GM12878 (cell line): ENCODE measurements at regions not wholly inside any gene's neighbourhood (a gene's known extent, or its start where the extent isn't known, plus 50 kb on each side); places are given as distances from the start of the nearest gene placed in this dataset.

Source experiments
- ATAC-seq: fragments of 200-7000 bp; cut with Tn5 transposase; 3 replicates; pipeline ENCODE4 v1.9.1; 2020; ENCODE audit warnings: mild to moderate bottlenecking, moderate library complexity
- BruUV-seq: library from RNA; stranded (reverse); fragments of 400-500 nt; replicated peaks from 2 replicates; lab custom pipeline; 2021; lab: Mats Ljungman, UMichigan
- CTCF ChIA-PET: fragments of 300-600 bp; sonication (Branson Sonifier 250); formaldehyde crosslinking; extraction: SDS; loops from one replicate; lab custom pipeline; 2021; ENCODE audit warnings: inconsistent platforms; lab: Yijun Ruan, JAX
- POLR2A ChIA-PET: fragments of 350-600 bp; formaldehyde crosslinking; extraction: SDS; loops from one replicate; lab custom pipeline; 2021; ENCODE audit warnings: inconsistent platforms; lab: Charles Lee
- RAD21 ChIA-PET: fragments of 300-600 bp; sonication (Branson Sonifier 250); formaldehyde crosslinking; loops from one replicate; lab custom pipeline; 2023; ENCODE audit warnings: antibody characterized with exemption; ENCODE audit not compliant: unreplicated experiment; lab: Charles Lee
- SMC1A ChIA-PET: fragments of 300-600 bp; sonication (Branson Sonifier 250); formaldehyde crosslinking; loops from one replicate; lab custom pipeline; 2023; ENCODE audit not compliant: unreplicated experiment, uncharacterized antibody; lab: Charles Lee
- DNase-seq: peaks from one replicate; pipeline ENCODE4 v3.0.0-alpha.2; 2011; ENCODE audit warnings: low read depth, low spot score
- FAIRE-seq: peaks from 3 replicates; lab custom pipeline; 2011; peaks lifted over from hg19 to GRCh38; lab: Jason Lieb, UNC
- H2AFZ ChIP-seq: 2 replicates; pipeline ENCODE4 v1.6.0; 2011; ENCODE audit warnings: low read depth, low read length, control low read depth; ENCODE audit not compliant: control insufficient read depth
- H3K27ac ChIP-seq: 2 replicates; pipeline ENCODE4 v1.5.1; 2011; ENCODE audit warnings: control low read depth; ENCODE audit not compliant: control insufficient read depth, insufficient read depth
- H3K27me3 ChIP-seq, 2 experiments: replicated peaks in 1 of 2; 2 replicates each; pipeline versions ENCODE4 v1.6.0 to v1.6.1; 2011; ENCODE audit warnings: low read length in 1 of 2; ENCODE audit not compliant: control insufficient read depth in 2 of 2, insufficient read depth in 2 of 2
- H3K36me3 ChIP-seq, 2 experiments: 2 replicates each; pipeline ENCODE4 v1.5.1; 2011; ENCODE audit warnings: low read length in 1 of 2; ENCODE audit not compliant: control insufficient read depth in 2 of 2, insufficient read depth in 2 of 2
- H3K4me1 ChIP-seq: 2 replicates; pipeline ENCODE4 v1.6.1; 2011; ENCODE audit warnings: mild to moderate bottlenecking, low read length, moderate library complexity, mixed read lengths; ENCODE audit not compliant: control insufficient read depth, insufficient read depth
- H3K4me2 ChIP-seq: 2 replicates; pipeline ENCODE4 v1.6.0; 2011; ENCODE audit warnings: control low read depth; ENCODE audit not compliant: control insufficient read depth, insufficient read depth
- H3K4me3 ChIP-seq: fragments of 200-600 bp; sonication (generic); 2 replicates; pipeline ENCODE4 v1.5.1; 2016
- H3K79me2 ChIP-seq: 2 replicates; pipeline ENCODE4 v1.6.0; 2011; ENCODE audit warnings: low read length; ENCODE audit not compliant: control insufficient read depth, insufficient read depth
- H3K9ac ChIP-seq: 2 replicates; pipeline ENCODE4 v1.8.0; 2011; ENCODE audit warnings: low read length, control low read depth, mixed read lengths; ENCODE audit not compliant: control insufficient read depth, insufficient read depth
- H3K9me3 ChIP-seq: replicated peaks from 3 replicates; pipeline ENCODE4 v1.5.1; 2011; ENCODE audit warnings: mild to moderate bottlenecking, low read length; ENCODE audit not compliant: control insufficient read depth, insufficient read depth
- H4K20me1 ChIP-seq: 2 replicates; pipeline ENCODE4 v1.6.0; 2011; ENCODE audit not compliant: control insufficient read depth, insufficient read depth
- ETV6 ChIP-seq, 2 experiments: fragments of 450-650 bp in 1 of 2; IDR thresholded peaks in 1 of 2; conservative IDR thresholded peaks in 1 of 2; 2 replicates each; pipeline ENCODE4 v1.6.1; 2014; ENCODE audit warnings: antibody characterized with exemption in 1 of 2, borderline replicate concordance in 1 of 2, low read depth in 1 of 2, mild to moderate bottlenecking in 1 of 2, moderate library complexity in 1 of 2
- FOS ChIP-seq: IDR thresholded peaks from 3 replicates; pipeline ENCODE4 v1.6.1; 2011; ENCODE audit warnings: borderline replicate concordance; ENCODE audit not compliant: insufficient read length; ENCODE audit errors: extremely low read depth
- HDAC2 ChIP-seq: fragments of 200-600 bp; sonication (generic); IDR thresholded peaks from 2 replicates; pipeline ENCODE4 v1.6.1; 2017
- JUNB ChIP-seq: IDR thresholded peaks from 2 replicates; pipeline ENCODE4 v1.6.1; 2016; ENCODE audit warnings: antibody characterized with exemption, mild to moderate bottlenecking
- LARP7 ChIP-seq: fragments of 450-650 bp; IDR thresholded peaks from 2 replicates; pipeline ENCODE4 v1.6.1; 2017; ENCODE audit warnings: mild to moderate bottlenecking
- MEF2A ChIP-seq: IDR thresholded peaks from 2 replicates; pipeline ENCODE4 v1.6.1; 2011; ENCODE audit warnings: low read depth, mild to moderate bottlenecking, low read length, moderate library complexity; ENCODE audit not compliant: insufficient read depth
- RAD21 ChIP-seq: IDR thresholded peaks from 2 replicates; pipeline ENCODE4 v1.6.1; 2011; ENCODE audit warnings: mild to moderate bottlenecking, low read depth, low read length, moderate library complexity; ENCODE audit not compliant: insufficient read depth
- RUNX3 ChIP-seq: IDR thresholded peaks from 2 replicates; pipeline ENCODE4 v1.6.1; 2012; ENCODE audit warnings: low read length, inconsistent platforms
- TAF1 ChIP-seq: IDR thresholded peaks from 2 replicates; pipeline ENCODE4 v1.6.1; 2011; ENCODE audit warnings: mild to moderate bottlenecking, low read depth, low read length, borderline replicate concordance
- TARDBP ChIP-seq: IDR thresholded peaks from 2 replicates; pipeline ENCODE4 v1.6.1; 2016; ENCODE audit warnings: borderline replicate concordance
- ZNF24 ChIP-seq: fragments of 450-650 bp; IDR thresholded peaks from 2 replicates; pipeline ENCODE4 v1.6.1; 2017; ENCODE audit warnings: antibody characterized with exemption, mild to moderate bottlenecking
- WGBS: methylation state at CpG from one replicate; pipeline ENCODE4 v1.1.6; 2016; ENCODE audit warnings: low lambda C conversion rate; ENCODE audit not compliant: insufficient replicate concordance, insufficient coverage; ENCODE audit errors: missing lambda C conversion rate; 5-methylcytosine and 5-hydroxymethylcytosine counted together
- in situ Hi-C: fragments of 300-500 bp; cut with MboI; formaldehyde crosslinking; loops from 9 replicates; pipeline ENCODE4 v1.14.3; 2018; ENCODE audit warnings: mixed read lengths
- intact Hi-C: fragments of 100-400 bp; cut with micrococcal nuclease; formaldehyde crosslinking; loops from one replicate; pipeline ENCODE4 v1.14.2; 2022; ENCODE audit not compliant: unreplicated experiment
- TF ChIP-seq, protein P1 (sequence below): fragments of 150-350 bp; IDR thresholded peaks from 2 replicates; pipeline ENCODE4 v1.6.1; 2014; ENCODE audit warnings: mild to moderate bottlenecking, low read depth, low read length
- TF ChIP-seq, protein P2 (sequence below): IDR thresholded peaks from 2 replicates; pipeline ENCODE4 v1.6.1; 2011; ENCODE audit warnings: mild to moderate bottlenecking, low read depth, low read length, moderate library complexity; ENCODE audit not compliant: insufficient replicate concordance
- TF ChIP-seq, protein P3 (sequence below): fragments of 450-650 bp; formaldehyde crosslinking; IDR thresholded peaks from 2 replicates; pipeline ENCODE4 v1.5.0; 2022; ENCODE audit warnings: mild to moderate bottlenecking, missing genetic modification characterization
- TF ChIP-seq, protein P4 (sequence below): fragments of 450-650 bp; IDR thresholded peaks from 2 replicates; pipeline ENCODE4 v1.6.1; 2014; ENCODE audit warnings: mild to moderate bottlenecking

DNA sequence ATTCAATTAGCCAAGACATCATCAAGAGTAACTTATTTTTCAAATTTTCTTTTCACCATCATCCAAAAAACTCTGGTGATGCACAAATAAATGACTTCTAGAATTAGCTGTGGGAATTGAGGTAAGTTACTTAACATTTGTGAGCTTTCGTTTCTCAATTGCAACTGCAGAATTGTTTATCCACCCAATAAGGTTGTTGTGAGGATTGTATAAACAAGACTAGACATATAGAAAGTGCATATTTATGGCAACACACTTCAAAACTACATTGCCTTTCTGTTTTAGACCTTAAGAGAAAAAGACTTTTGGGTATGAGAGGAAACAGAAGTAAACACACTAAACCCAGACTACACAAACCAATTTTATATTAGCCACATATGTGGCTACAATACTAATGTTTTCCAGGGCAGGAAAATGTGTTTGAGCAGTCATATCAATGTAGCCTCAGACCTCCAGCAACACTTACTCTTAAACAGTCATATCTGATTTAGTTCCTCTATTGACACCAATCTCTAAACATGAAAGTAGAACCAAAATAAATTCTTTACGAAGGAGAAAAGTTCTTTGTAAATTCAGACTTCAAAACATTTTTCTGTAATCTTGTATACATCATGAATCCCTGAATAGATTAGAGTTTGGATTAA, 488.0 kb upstream of the CYLC2 start:
- 0% methylated on average over 2 of the region's 2 CpGs for WGBS
- RAD21 ChIA-PET = no interaction called here
- Histone ChIP-seq H3K4me3 (no peak overlapping the region), H3K36me3 (no peaks in the 10 kb centered on the region), H2AFZ (no peak overlapping the region), H3K79me2 (no peaks in the 10 kb centered on the region), H4K20me1 (no peaks in the 10 kb centered on the region), H3K4me1 (no peaks in the 10 kb centered on the region), H3K9me3 (no peaks in the 10 kb centered on the region), H3K27ac (no peak overlapping the region), H3K4me2 (no peak overlapping the region), H3K27me3 (no peaks in the 10 kb centered on the region), H3K9ac (no peak overlapping the region)
- intact Hi-C loops (no loop called here), in situ Hi-C loops (no loop called here)
- ATAC-seq (no peak), DNase-seq (no peak), FAIRE-seq (peak; percentile 71)
- SMC1A ChIA-PET = no interaction called here
- no TSS peak for BruUV-seq
- TF ChIP-seq LARP7 = no peak
- TF ChIP-seq MEF2A = 0 out of 2 replicates have a peak, but pooled peaks have one; percentile 44
- TF ChIP-seq, protein P1, sequence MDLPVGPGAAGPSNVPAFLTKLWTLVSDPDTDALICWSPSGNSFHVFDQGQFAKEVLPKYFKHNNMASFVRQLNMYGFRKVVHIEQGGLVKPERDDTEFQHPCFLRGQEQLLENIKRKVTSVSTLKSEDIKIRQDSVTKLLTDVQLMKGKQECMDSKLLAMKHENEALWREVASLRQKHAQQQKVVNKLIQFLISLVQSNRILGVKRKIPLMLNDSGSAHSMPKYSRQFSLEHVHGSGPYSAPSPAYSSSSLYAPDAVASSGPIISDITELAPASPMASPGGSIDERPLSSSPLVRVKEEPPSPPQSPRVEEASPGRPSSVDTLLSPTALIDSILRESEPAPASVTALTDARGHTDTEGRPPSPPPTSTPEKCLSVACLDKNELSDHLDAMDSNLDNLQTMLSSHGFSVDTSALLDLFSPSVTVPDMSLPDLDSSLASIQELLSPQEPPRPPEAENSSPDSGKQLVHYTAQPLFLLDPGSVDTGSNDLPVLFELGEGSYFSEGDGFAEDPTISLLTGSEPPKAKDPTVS = no peak
- TF ChIP-seq JUNB = peak; percentile 45
- TF ChIP-seq TAF1 = no peak
- TF ChIP-seq, protein P2, sequence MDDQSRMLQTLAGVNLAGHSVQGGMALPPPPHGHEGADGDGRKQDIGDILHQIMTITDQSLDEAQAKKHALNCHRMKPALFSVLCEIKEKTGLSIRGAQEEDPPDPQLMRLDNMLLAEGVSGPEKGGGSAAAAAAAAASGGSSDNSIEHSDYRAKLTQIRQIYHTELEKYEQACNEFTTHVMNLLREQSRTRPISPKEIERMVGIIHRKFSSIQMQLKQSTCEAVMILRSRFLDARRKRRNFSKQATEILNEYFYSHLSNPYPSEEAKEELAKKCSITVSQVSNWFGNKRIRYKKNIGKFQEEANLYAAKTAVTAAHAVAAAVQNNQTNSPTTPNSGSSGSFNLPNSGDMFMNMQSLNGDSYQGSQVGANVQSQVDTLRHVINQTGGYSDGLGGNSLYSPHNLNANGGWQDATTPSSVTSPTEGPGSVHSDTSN = no peak
- TF ChIP-seq RUNX3 = peak; percentile 60
- TF ChIP-seq ETV6 (conservative IDR thresholded peaks at IDR 0.05 in 1 of 2, IDR thresholded peaks at IDR 0.05 in 1 of 2; ENCODE audit: borderline replicate concordance in 1 of 2, low read depth in 1 of 2) = no peak
- TF ChIP-seq, protein P3, sequence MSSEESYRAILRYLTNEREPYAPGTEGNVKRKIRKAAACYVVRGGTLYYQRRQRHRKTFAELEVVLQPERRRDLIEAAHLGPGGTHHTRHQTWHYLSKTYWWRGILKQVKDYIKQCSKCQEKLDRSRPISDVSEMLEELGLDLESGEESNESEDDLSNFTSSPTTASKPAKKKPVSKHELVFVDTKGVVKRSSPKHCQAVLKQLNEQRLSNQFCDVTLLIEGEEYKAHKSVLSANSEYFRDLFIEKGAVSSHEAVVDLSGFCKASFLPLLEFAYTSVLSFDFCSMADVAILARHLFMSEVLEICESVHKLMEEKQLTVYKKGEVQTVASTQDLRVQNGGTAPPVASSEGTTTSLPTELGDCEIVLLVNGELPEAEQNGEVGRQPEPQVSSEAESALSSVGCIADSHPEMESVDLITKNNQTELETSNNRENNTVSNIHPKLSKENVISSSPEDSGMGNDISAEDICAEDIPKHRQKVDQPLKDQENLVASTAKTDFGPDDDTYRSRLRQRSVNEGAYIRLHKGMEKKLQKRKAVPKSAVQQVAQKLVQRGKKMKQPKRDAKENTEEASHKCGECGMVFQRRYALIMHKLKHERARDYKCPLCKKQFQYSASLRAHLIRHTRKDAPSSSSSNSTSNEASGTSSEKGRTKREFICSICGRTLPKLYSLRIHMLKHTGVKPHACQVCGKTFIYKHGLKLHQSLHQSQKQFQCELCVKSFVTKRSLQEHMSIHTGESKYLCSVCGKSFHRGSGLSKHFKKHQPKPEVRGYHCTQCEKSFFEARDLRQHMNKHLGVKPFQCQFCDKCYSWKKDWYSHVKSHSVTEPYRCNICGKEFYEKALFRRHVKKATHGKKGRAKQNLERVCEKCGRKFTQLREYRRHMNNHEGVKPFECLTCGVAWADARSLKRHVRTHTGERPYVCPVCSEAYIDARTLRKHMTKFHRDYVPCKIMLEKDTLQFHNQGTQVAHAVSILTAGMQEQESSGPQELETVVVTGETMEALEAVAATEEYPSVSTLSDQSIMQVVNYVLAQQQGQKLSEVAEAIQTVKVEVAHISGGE = no peak
- TF ChIP-seq ZNF24 = no peak
- TF ChIP-seq, protein P4, sequence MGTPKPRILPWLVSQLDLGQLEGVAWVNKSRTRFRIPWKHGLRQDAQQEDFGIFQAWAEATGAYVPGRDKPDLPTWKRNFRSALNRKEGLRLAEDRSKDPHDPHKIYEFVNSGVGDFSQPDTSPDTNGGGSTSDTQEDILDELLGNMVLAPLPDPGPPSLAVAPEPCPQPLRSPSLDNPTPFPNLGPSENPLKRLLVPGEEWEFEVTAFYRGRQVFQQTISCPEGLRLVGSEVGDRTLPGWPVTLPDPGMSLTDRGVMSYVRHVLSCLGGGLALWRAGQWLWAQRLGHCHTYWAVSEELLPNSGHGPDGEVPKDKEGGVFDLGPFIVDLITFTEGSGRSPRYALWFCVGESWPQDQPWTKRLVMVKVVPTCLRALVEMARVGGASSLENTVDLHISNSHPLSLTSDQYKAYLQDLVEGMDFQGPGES = no peak
- TF ChIP-seq RAD21 = no peak
- no peak for TF ChIP-seq FOS
- TF ChIP-seq TARDBP = no peak
- no peak for TF ChIP-seq HDAC2
- CTCF ChIA-PET = no interaction called here
- POLR2A ChIA-PET = no interaction called here
